ENCODE measurements at regions not wholly inside any gene's neighbourhood (a gene's known extent, or its start where the extent isn't known, plus 50 kb on each side); places are given as distances from the start of the nearest gene placed in this dataset.

- DNase-seq, result no peak
Observed at GRCh38 chr3:21801631-21802030, 50.6 kb upstream of the ZNF385D start.

- DNase-seq, result no peak
Observed at GRCh38 chr3:21803604-21804003, 52.6 kb upstream of the ZNF385D start.

- no peak for DNase-seq
Observed at GRCh38 chr3:21804330-21804729, 53.3 kb upstream of the ZNF385D start.

- DNase-seq, result no peak
Observed at GRCh38 chr3:21806733-21807132, 55.7 kb upstream of the ZNF385D start.

- DNase-seq, result no peak
Observed at GRCh38 chr3:21825684-21826083, 74.7 kb upstream of the ZNF385D start.

GRCh38 chr3:21826416-21826815 is 75.4 kb upstream of the ZNF385D start:
- no peak for DNase-seq

GRCh38 chr3:21830541-21830940 is 79.5 kb upstream of the ZNF385D start:
- no peak for DNase-seq

GRCh38 chr3:21835264-21835663 is 84.3 kb upstream of the ZNF385D start:
- DNase-seq, result no peak

- DNase-seq, result no peak
Observed at GRCh38 chr3:21836227-21836626, 85.2 kb upstream of the ZNF385D start.

GRCh38 chr3:21839176-21839575 is 88.2 kb upstream of the ZNF385D start:
- no peak for DNase-seq

- no peak for DNase-seq
Observed at GRCh38 chr3:21839592-21839991, 88.6 kb upstream of the ZNF385D start.

- no peak for DNase-seq
Observed at GRCh38 chr3:21847005-21847404, 96.0 kb upstream of the ZNF385D start.

- no peak for DNase-seq
Observed at GRCh38 chr3:21859124-21860081, 108.4 kb upstream of the ZNF385D start.

- DNase-seq, result no peak
Observed at GRCh38 chr3:21860082-21860475, 109.1 kb upstream of the ZNF385D start.

GRCh38 chr3:21860657-21861056 is 109.6 kb upstream of the ZNF385D start:
- DNase-seq, result no peak

GRCh38 chr3:21876782-21877181 is 125.8 kb upstream of the ZNF385D start:
- DNase-seq, result no peak

- no peak for DNase-seq
Observed at GRCh38 chr3:21877214-21877754, 126.3 kb upstream of the ZNF385D start.

GRCh38 chr3:21879184-21879886 is 128.3 kb upstream of the ZNF385D start:
- no peak for DNase-seq

- no peak for DNase-seq
Observed at GRCh38 chr3:21888656-21889055, 137.6 kb upstream of the ZNF385D start.

- DNase-seq, result no peak
Observed at GRCh38 chr3:21889166-21889565, 138.2 kb upstream of the ZNF385D start.

GRCh38 chr3:21892104-21892503 is 141.1 kb upstream of the ZNF385D start:
- DNase-seq, result no peak

GRCh38 chr3:21893242-21893641 is 142.2 kb upstream of the ZNF385D start:
- no peak for DNase-seq

GRCh38 chr3:21894459-21895340 is 143.7 kb upstream of the ZNF385D start:
- DNase-seq, result no peak

Data from COR-L47 (cell line).